ENCODE measurements at regions not wholly inside any gene's neighbourhood (a gene's known extent, or its start where the extent isn't known, plus 50 kb on each side); places are given as distances from the start of the nearest gene placed in this dataset.

DNA sequence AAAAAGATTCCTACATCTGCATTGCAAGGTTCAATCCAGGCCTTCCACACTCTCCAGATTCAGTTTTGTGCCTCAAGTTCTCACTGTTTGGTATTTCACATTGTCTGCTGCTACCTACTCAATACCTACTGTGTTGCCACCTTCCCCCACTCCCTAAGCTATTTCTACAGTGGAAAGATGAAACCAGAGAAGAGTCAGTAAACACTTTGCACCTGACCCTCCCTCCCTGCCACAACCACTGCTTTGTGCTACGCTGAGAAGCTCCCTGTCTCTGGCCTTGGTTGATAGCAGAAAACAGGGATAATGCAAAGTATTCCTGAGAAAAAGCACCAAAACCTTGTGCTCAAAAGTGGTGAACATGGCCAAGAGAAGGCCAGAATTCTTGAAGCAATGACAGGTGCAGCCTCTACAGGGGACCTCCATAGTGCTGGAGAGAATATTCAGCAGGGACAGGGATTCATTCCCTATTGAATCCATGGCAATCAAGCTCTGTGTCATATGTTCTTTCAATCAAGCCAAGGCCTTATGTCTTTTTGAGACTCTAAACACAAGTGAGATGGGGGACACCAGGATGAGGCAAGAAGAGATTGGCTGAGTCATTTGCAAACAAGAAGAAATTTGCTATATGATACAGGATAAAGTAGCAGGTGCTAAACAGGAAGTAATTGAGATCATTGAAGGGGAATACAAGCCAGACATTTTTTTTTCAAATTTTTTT lies 83.5 kb upstream of the LIPC start:
- TF ChIP-seq, protein P1, sequence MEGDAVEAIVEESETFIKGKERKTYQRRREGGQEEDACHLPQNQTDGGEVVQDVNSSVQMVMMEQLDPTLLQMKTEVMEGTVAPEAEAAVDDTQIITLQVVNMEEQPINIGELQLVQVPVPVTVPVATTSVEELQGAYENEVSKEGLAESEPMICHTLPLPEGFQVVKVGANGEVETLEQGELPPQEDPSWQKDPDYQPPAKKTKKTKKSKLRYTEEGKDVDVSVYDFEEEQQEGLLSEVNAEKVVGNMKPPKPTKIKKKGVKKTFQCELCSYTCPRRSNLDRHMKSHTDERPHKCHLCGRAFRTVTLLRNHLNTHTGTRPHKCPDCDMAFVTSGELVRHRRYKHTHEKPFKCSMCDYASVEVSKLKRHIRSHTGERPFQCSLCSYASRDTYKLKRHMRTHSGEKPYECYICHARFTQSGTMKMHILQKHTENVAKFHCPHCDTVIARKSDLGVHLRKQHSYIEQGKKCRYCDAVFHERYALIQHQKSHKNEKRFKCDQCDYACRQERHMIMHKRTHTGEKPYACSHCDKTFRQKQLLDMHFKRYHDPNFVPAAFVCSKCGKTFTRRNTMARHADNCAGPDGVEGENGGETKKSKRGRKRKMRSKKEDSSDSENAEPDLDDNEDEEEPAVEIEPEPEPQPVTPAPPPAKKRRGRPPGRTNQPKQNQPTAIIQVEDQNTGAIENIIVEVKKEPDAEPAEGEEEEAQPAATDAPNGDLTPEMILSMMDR (IDR thresholded peaks at IDR 0.05) = no peak
- no peak for TF ChIP-seq POLR2A (IDR thresholded peaks at IDR 0.05)
- TF ChIP-seq POLR2AphosphoS5 (IDR thresholded peaks at IDR 0.05; ENCODE audit: insufficient read depth in 1 of 2, low read depth in 1 of 2) = no peak
